Renal cortical epithelial cell (primary cell): ENCODE measurements at regions not wholly inside any gene's neighbourhood (a gene's known extent, or its start where the extent isn't known, plus 50 kb on each side); places are given as distances from the start of the nearest gene placed in this dataset.
A peak's percentile ranks its signal among the peaks of the same experiment; 100 is the strongest.

Experiments used
- DNase-seq: peaks from one replicate; pipeline ENCODE4 v3.0.0-alpha.2; 2011; ENCODE audit warnings: low read depth

- DNase-seq, result no peak
These were observed 164.3 kb upstream of the TMPO start for GRCh38 chr12:98351089-98351488.

DNA sequence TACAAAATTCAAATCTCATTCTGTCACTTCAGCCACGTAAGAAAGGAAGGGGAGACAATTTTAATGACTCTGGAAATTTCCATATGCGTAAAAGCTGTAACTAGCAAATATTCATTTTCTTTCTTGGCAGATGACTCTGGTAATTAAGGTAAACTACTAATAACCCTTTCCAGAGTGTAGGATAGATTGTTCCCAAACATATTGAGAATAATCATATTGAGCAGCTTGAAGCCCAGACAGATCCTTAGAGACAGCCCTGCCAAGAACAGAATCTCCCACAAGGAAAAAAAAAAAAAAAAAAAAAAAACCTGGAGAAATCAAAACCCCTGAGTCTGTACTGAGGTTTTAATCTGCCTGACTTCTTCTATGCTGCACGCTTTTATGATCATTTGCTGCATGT, 163.6 kb upstream of the TMPO start:
- DNase-seq, result no peak

GRCh38 chr12:98352218-98352811, 163.1 kb upstream of the TMPO start:
- DNase-seq, result peak; percentile 92

- peak; percentile 29 for DNase-seq
These were observed 162.6 kb upstream of the TMPO start for GRCh38 chr12:98352835-98353234.

DNA sequence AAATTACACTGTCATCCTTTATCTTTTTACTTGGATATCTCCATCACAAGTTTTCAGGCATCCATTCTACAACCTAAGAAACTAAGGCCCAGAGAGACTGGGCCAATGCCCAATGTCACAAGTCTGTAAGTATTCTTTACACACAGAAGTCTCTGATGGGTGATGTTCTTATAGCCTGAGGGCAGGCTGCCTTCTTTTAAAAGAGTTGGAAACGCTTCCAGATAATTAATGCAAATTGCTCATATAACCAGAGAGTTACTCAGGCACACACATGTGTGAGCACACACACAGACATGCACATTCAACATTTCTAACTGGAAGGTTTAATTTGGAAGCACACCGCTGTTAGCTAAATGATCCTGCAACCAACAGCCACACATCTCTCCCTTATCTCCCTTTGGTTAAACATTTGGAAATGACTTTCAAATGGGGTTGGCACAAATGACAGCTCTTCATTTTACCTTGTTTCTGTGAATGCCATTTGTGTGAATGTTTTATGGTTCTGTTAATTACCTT, 160.8 kb upstream of the TMPO start:
- DNase-seq, result peak; percentile 18

GRCh38 chr12:98355322-98355721, 160.1 kb upstream of the TMPO start:
- DNase-seq, result peak; percentile 62

DNA sequence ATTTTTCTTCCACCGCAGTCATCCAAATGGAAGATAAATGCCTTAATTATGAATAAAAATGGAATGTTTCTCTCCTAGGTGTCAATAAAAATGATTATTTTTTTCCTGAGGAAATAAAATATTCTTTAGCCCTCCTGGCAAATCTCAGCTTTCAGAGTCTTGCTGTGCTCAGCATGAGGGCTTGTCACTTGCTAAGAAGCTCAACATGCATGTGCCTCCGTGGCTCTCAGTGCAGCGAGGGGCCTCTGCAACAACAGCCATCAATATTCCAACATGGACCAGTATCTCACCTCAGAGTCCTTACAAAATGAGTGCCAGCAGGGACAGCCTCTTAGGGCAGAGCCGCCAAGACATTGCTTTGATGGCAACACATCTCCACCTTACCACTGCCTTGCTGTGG, 159.5 kb upstream of the TMPO start:
- no peak for DNase-seq

DNA sequence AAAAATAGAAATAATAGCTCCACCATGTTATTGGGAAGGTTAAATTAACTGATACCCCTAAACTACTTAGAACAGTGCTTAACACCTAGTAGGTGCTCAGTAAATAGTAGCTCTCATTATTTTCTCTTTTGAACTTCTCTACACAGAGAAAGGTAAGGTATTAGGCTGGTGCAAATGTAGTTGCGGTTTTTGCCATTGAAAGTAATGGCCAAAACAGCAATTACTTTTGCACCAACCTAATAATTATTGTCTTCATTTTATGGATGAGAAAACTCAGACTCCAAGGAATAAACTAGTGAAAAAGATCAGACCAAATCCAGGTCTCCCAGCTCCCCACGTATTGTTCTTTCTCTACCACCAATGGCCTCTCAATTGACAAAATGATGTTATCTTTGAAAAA, 157.2 kb upstream of the TMPO start:
- no peak for DNase-seq

GRCh38 chr12:98359856-98360255, 155.5 kb upstream of the TMPO start:
- DNase-seq, result no peak

DNA sequence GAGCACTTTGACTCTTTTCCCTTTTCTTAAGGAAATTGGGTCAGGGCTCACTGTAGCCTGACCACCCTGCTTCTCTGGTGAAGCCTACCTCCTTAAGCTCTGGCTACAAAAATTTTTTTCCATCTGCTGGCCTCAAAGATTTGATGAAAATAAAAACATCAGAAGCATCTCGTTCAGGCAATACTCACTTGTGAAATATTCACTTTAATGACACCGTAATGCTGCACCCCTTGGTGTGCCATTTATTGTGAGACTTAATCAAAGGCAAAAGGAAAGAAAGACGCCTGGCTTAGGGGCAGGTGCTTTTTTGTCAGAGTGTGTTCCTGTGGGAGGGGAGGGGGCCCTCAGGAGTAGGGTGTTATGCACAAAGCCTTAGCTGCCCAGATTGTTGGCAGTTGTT, 155.0 kb upstream of the TMPO start:
- DNase-seq, result no peak

DNA sequence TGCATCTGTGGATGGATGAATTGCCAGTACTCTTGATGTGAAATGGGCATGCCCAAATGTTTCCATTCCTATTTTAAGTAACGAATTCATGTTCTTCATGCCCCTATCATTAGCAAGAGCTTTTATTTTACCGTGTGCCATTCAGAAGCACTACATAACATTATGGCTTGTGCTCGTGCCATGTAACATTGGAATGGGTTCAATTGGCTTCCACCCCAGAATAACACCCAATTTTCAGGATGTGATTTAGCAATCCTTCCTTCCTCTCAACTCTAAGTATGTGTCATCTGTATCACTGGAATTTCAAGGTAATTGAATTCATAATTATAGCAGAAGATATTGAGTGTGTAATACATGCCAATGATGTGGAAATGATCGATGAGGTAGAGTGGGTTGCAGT, 145.8 kb upstream of the TMPO start:
- no peak for DNase-seq

DNA sequence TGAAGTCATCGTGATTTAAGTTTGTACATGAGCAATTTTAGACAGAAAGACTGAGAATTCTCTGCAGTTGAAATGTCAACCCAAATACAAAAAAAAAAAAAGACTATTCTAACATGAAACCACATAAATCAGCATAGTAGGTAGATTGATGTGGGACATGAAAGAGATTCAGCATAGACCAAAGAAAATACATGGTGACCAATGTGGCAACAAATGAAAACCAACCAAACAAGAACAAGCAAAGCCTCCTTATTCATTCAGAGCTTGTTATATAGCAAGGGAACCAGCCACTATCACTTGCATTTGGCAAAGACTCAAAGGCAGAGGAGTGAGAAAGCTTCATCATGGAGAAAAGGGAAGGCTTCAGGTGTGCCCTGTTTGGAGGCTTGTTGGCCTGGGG, 144.4 kb upstream of the TMPO start:
- no peak for DNase-seq

DNA sequence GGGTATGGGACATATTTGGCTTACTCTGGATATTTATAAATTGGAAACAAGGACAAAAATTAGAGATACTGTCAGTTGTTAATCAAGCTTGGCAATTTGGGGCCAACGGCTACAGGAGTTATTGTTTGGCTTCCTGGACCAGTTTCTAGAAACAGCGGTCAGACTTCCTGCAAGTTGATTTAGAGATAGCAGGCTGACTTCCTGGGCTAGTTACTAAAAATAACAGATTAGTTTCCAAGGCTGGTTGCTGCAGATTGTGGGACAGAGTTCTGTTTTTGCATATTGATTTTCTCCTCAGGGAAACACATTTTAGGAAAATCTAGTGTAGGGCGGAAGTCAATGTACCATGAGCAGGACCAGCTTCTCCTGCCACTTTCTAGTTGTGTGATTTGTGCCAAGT, 144.0 kb upstream of the TMPO start:
- DNase-seq, result no peak

- no peak for DNase-seq
These were observed 142.9 kb upstream of the TMPO start for GRCh38 chr12:98372340-98373024.

DNA sequence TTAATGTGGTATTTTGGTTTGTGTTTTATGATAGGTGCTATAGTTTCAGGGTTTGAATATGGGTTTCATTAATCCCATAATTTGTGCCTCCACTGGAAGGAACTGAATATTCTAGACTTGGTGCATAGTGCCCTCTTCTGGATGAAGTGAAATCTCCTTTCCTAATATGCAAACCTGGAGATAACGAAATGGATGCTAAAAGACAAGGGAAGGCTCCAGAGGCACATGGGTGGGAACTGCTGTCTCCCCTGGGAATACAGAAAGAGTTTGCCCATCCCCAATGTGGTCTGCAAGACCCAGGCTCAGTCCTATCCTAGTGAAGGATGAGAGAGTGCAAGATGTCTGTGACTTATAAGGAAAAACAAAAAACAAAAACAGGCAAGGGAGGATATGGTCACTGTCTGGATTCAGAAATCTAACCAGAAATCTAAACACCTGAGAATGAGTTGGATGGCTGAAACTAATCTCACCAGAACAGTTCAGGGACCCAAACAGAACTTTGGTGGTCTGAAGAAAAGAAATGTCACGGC, 142.3 kb upstream of the TMPO start:
- peak; percentile 26 for DNase-seq

GRCh38 chr12:98374007-98374406, 141.4 kb upstream of the TMPO start:
- DNase-seq, result no peak

GRCh38 chr12:98379106-98379505, 136.3 kb upstream of the TMPO start:
- no peak for DNase-seq

DNA sequence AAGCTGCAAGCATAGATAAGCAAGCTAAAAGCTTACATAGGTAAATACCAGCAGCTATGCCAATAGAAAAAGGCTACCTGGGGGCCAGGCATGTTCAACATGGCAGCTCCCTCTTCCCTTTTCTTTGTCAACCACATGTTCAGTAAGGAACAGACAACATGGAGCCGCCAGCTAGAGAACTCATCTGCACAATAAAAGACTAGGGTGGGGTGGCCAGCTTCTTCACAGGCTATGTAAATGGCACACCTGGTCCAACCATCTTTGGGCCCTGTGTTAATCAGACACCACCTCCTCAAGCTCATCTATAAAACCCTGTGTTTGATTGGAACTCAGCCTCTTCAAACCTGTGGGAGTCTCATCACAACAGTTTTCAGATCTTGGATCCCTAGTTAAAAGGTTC, 129.7 kb upstream of the TMPO start:
- DNase-seq, result no peak

GRCh38 chr12:98387444-98387843, 127.9 kb upstream of the TMPO start:
- DNase-seq, result no peak

- DNase-seq, result no peak
These were observed 127.3 kb upstream of the TMPO start for GRCh38 chr12:98388126-98388525.

DNA sequence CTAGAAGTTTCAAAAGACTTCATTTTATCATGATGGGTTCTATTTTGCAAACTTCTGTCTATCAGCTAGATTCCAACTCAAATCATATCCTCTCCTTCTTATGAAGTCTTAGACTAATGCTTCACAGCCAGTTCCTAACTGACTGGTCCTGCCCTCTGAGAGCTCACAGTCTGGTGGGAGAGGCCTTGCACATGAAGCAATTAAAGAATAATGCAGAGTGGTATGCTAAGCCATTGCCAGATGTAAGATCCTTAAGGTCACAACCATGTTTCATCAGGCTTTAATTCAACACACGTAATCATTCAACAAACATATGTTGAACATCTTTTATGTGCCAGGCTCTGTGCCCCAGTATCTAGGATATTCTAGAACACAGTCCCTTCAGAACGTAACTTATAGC, 125.8 kb upstream of the TMPO start:
- no peak for DNase-seq

- peak; percentile 65 for DNase-seq
These were observed 117.9 kb upstream of the TMPO start for GRCh38 chr12:98397323-98398105.

GRCh38 chr12:98399532-98399931, 115.9 kb upstream of the TMPO start:
- peak; percentile 71 for DNase-seq
